GM19043 (cell line): ENCODE measurements at regions not wholly inside any gene's neighbourhood (a gene's known extent, or its start where the extent isn't known, plus 50 kb on each side); places are given as distances from the start of the nearest gene placed in this dataset.

ENCODE experiments used
- ATAC-seq: cut with Tn5 transposase; IDR thresholded peaks from one replicate; pipeline ENCODE4 v1.9.1; 2021; ENCODE audit warnings: low read depth; ENCODE audit not compliant: unreplicated experiment

- no peak for ATAC-seq
Observed at GRCh38 chr5:31100047-31100575, 93.4 kb upstream of the CDH6 start.

- ATAC-seq = no peak
Observed at GRCh38 chr5:31098811-31099210, 94.7 kb upstream of the CDH6 start.

- no peak for ATAC-seq
Observed at GRCh38 chr5:31097851-31098250, 95.6 kb upstream of the CDH6 start.

DNA sequence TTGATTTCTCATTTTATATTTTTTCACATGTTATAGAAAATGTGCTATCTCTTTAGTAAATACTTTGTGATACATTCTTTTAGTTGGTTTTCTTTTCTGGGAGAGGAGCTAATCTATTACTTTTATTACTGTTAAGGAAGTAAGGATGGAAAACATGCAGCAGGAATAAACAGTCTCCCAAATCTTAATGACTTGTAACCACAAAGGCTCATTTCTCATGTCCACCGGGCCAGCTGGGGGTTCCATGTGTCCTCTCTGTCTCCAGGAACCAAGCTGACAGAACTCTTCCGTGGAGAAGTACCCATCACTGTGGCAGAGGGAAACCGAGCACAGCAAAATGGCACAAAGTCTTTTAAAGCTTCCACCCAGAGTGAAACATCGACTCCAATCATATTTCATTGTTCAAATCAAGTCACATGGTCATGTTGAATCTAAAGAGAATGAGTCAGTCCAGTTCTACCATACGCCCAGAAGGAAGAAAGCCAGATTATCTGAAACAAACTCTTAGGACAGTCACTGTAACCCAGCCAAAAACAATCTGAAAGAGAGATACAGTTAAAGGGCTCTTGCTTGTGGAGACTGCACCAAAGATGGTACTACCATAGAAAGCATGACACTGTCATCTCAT lies 97.1 kb upstream of the CDH6 start:
- ATAC-seq = no peak

GRCh38 chr5:31095796-31096195 lies 97.7 kb upstream of the CDH6 start:
- no peak for ATAC-seq

GRCh38 chr5:31091501-31091900 lies 102.0 kb upstream of the CDH6 start:
- ATAC-seq = no peak

- no peak for ATAC-seq
Observed at GRCh38 chr5:31090467-31090866, 103.0 kb upstream of the CDH6 start.

GRCh38 chr5:31086839-31087415 lies 106.6 kb upstream of the CDH6 start:
- ATAC-seq = no peak

DNA sequence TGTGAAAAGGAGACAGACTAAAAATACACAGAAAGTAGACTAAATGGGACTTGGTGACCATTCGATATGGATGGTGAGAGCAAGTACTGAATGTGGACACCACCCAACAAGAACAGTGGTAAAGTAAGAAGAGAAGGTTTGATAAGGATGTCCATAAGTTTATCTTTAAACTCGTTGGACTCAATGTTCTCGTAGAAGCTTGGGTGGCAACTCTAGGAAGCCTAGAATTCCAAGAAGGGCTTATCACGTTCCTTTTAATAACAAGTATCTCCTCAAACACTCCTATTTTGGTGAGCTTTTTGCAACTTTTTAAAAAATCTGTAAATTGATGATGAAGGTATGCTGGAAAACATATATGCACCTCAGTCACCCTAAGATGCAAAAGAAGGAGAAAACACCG lies 108.6 kb upstream of the CDH6 start:
- ATAC-seq = no peak

DNA sequence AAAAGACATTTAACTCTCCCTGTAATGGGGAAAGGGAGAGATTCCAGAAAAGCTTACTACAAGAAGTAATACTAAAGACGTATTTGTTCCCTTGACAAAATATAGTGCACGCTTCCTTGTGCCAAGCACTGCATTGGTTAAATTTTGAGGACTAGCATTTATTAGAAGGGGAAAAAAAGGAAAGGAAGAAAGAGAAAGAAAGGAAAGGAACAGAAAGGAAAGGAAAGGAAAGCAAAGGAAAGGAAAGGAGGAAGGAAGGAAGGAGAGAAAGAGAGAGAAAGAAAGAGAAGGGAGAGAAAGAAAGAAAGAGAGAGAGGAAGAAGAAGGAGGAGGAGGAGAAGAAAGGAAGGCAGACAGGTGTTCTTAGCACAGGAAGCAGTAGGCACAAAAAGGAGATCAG lies 110.1 kb upstream of the CDH6 start:
- ATAC-seq = no peak

DNA sequence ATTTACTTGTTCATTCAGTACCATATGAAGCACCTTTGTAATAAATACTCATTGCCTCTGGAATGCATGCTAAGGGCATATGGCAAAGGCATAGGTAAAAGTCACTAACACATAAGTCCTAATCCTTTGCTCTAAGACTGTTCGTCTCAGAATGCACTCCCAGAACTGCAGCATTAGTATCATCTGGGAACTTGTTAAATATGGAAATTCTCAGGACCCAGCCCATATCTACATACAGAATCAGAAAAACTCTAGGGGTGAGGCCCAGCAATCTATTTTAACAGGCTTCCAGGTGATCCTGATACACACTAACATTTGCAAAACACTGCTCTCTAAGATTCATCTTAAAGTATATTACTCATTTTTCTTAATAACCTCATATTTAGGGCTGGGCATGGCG lies 113.8 kb upstream of the CDH6 start:
- no peak for ATAC-seq

- no peak for ATAC-seq
Observed at GRCh38 chr5:31078956-31079355, 114.5 kb upstream of the CDH6 start.

DNA sequence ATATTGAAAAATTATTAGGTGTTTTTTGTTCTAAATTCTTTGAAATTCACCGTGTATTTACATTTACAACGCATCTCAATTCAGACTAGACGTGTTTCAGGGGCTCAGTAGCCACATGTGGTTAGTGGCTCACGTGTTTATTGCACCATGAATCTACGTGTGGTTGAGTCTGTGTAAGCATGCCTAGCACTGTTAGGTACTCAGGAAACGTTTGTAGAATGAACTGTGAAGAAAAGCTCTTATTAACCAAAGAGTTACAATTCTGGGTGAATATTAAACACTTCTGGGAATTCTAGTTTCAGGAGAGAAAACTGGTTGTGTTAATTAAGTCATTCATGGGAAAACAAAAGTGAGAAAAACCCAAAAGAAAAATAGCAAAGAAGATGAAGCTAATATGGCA lies 117.5 kb upstream of the CDH6 start:
- ATAC-seq = no peak

GRCh38 chr5:31068287-31068686 lies 125.2 kb upstream of the CDH6 start:
- ATAC-seq = no peak

DNA sequence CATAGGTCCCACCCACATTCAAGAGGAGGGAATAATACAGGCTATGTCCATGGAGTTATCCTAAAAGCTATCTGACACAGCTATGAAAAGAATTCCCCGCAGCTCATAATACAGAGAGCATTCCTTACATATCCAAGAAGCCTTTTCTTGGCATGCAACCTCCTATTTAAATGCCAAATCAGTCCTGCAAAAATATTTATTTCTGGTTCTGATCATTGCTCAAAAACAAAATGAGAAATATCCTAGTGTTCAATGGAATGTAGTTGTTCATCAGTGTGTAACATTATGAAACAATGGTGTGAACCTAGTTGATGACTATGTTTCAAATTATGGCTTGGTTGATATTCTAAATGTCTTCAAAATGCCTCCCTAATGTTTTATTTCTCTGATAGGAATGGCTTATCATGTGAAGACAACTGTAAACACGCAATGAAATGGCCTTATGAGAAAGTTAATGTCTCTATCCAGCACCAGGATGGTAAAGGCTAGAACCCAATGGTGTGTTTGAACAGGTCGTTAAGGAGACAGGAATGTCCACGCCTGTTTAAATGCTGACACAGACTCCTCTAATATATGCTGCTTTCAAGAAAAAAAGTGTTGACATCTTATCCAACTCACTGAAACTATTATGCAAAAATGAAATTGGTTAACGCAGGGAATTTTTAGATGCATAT lies 126.7 kb upstream of the CDH6 start:
- ATAC-seq = no peak

- ATAC-seq = no peak
Observed at GRCh38 chr5:31064215-31064614, 129.3 kb upstream of the CDH6 start.

GRCh38 chr5:31062902-31063580 lies 130.4 kb upstream of the CDH6 start:
- ATAC-seq = no peak

DNA sequence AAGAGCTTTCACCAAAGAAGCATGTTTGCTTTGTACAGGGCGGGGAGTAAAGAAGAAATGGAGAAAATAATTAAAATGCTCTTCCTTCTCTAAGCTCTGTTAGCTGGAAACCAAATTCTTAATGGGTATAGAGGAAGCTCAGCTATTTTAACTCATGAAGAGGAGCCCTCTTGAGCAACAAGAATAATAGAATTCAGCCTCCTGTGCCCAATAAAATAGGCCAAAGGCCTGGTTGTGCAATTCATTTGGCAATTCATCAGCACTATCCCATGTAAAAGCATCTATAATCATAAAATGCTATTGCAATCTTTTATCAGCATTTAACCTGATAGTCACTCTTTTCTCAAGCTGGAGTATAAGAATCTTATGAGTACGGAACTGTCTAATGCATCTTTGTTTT lies 133.6 kb upstream of the CDH6 start:
- no peak for ATAC-seq

DNA sequence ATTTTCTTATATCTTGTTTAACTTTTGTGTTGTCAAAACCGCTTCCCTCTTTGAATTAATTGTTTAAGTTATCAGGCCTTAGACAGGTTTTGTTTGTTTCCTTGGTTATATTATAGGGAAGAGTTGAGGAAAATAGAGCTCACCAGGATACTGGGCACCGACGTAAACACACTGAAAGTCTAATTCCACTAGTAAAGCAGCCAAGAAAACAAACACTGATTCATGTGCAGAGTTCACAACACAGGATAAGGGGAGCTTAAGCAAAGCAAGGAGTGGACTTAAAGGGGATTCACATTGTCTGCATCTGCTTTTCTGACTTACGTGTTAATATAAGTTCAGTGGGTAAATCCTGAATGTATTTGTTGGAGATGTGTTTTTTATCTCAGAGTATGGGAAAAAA lies 139.0 kb upstream of the CDH6 start:
- ATAC-seq = no peak

DNA sequence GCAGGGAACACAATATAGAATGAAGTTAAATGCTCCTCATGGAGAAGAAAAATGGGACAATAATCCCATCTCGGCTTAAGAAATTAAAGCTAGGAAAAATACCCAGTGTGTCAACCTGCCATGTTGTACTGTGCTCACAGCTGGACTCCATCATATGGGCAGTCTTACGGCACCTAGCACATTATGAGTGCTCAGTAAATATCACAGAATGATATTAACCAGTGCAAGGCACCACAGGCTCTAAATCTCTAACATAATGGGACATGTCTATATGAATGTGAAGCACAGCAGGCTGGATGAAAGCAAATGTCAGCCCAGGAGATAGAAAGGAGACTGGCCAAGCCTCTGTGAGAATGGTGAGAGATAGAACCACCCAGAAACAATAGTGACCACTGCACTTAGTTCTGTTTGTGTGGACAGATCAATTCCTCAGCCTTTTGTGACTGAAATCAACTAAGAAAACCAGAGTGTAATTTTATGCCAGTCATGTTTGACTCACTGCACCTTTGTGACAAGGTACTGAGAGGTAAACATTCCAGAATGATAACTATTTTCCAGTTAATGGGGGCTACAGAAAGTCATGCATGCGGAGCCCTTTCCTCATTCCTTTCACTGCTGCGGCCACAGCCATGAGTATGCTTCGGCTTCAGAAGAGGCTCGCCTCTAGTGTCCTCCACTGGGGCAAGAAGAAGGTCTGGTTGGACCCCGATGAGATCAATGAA lies 140.4 kb upstream of the CDH6 start:
- no peak for ATAC-seq

DNA sequence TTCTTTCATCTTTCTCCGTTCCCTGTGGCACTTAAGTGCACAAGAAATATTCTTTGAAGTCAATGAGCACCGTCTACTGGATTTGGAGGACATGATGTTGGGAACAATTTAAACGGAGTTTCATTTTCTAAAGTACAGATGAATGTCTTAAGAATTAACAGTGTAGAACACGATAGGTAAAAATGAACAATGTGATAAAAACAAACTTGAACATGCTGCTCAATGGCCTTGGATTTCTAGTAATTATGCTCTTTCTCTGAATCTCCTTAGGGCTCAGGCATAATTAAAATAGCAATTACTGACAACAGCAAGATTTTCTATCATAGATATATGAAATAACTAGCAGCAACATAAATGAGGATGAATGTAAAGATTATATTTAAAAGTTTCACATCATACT lies 142.2 kb upstream of the CDH6 start:
- no peak for ATAC-seq
